Endodermal cell (in vitro differentiated cells): ENCODE measurements at regions not wholly inside any gene's neighbourhood (a gene's known extent, or its start where the extent isn't known, plus 50 kb on each side); places are given as distances from the start of the nearest gene placed in this dataset.

Experiments used
- DNase-seq: peaks from one replicate; pipeline ENCODE4 v3.0.0-alpha.2; 2017
- H3K27ac ChIP-seq: 2 replicates; pipeline ENCODE4 v1.5.1; 2013; ENCODE audit warnings: mild to moderate bottlenecking, low read depth, low read length, moderate library complexity
- H3K27me3 ChIP-seq: 2 replicates; pipeline ENCODE4 v1.6.1; 2013; ENCODE audit warnings: mild to moderate bottlenecking, low read length, moderate library complexity; ENCODE audit not compliant: insufficient read depth, control insufficient read depth, poor library complexity, severe bottlenecking
- H3K36me3 ChIP-seq: 2 replicates; pipeline ENCODE4 v1.7.0; 2013; ENCODE audit warnings: mild to moderate bottlenecking, low read length, moderate library complexity; ENCODE audit not compliant: control insufficient read depth, insufficient read depth
- H3K4me1 ChIP-seq: one replicate; pipeline ENCODE4 v1.7.0; 2013; ENCODE audit warnings: low read length; ENCODE audit not compliant: control insufficient read depth, insufficient read depth
- H3K4me3 ChIP-seq: 2 replicates; pipeline ENCODE4 v1.5.1; 2013; ENCODE audit warnings: mild to moderate bottlenecking, low read length, moderate library complexity
- H3K9ac ChIP-seq: 2 replicates; pipeline ENCODE4 v1.6.1; 2013; ENCODE audit warnings: mild to moderate bottlenecking, low read length, moderate library complexity; ENCODE audit not compliant: poor library complexity, severe bottlenecking; ENCODE audit errors: extremely low read depth
- H3K9me3 ChIP-seq: 2 replicates; pipeline ENCODE4 v1.6.1; 2013; ENCODE audit warnings: mild to moderate bottlenecking, low read length, moderate library complexity; ENCODE audit not compliant: control insufficient read depth
- H3K27ac Mint-ChIP-seq: 2 replicates; pipeline ENCODE4 v1.8.0; 2020; ENCODE audit warnings: mixed read lengths
- H3K27me3 Mint-ChIP-seq: 2 replicates; pipeline ENCODE4 v1.8.0; 2021; ENCODE audit warnings: mild to moderate bottlenecking, mixed read lengths; ENCODE audit not compliant: insufficient read depth
- H3K36me3 Mint-ChIP-seq: 2 replicates; pipeline ENCODE4 v1.8.0; 2020; ENCODE audit warnings: low read depth, mixed read lengths
- H3K4me1 Mint-ChIP-seq: 2 replicates; pipeline ENCODE4 v1.8.0; 2020; ENCODE audit warnings: mixed read lengths
- H3K4me3 Mint-ChIP-seq: 2 replicates; pipeline ENCODE4 v1.8.0; 2020; ENCODE audit warnings: mild to moderate bottlenecking, moderate library complexity, mixed read lengths
- H3K9me3 Mint-ChIP-seq: 2 replicates; pipeline ENCODE4 v1.8.0; 2020; ENCODE audit warnings: mild to moderate bottlenecking, mixed read lengths
- CTCF ChIP-seq: fragments of 200-600 bp; sonication (generic); conservative IDR thresholded peaks from 2 replicates; pipeline ENCODE4 v1.5.0; 2021; ENCODE audit warnings: antibody characterized with exemption, mild to moderate bottlenecking
- WGBS, 2 experiments: methylation state at CpG; one replicate each; pipeline versions ENCODE4 v1.1.5 to v1.1.7; 2013; ENCODE audit warnings: missing lambda C conversion rate in 2 of 2, mixed read lengths in 1 of 2; ENCODE audit not compliant: insufficient coverage in 1 of 2, insufficient read length in 1 of 2; 5-methylcytosine and 5-hydroxymethylcytosine counted together

- Histone ChIP-seq H3K4me3 (no peak overlapping the region), H3K9ac (no peak overlapping the region), H3K4me1 (no peaks in the 10 kb centered on the region), H3K36me3 (no peaks in the 10 kb centered on the region), H3K27me3 (no peaks in the 10 kb centered on the region), H3K27ac (no peak overlapping the region), H3K9me3 (peaks cover 4% of the 10 kb centered on the region)
- Mint-ChIP-seq H3K36me3 (no peaks in the 10 kb centered on the region), H3K4me1 (no peaks in the 10 kb centered on the region), H3K27ac (no peak overlapping the region), H3K9me3 (peaks cover 12% of the 10 kb centered on the region), H3K4me3 (no peak overlapping the region), H3K27me3 (no peaks in the 10 kb centered on the region)
- no peak for DNase-seq
- TF ChIP-seq CTCF = no peak
These were observed 124.9 kb downstream of the ATP23 start for GRCh38 chr12:58066296-58066695.

- DNase-seq = no peak
- no peak overlapping the region for H3K4me3 ChIP-seq
- Mint-ChIP-seq H3K9me3 (peaks cover 6% of the 10 kb centered on the region), H3K4me3 (no peak overlapping the region), H3K4me1 (no peaks in the 10 kb centered on the region), H3K36me3 (no peaks in the 10 kb centered on the region), H3K27me3 (no peaks in the 10 kb centered on the region), H3K27ac (no peak overlapping the region)
- H3K9me3 ChIP-seq = peaks cover 4% of the 10 kb centered on the region
- no peak overlapping the region for H3K27ac ChIP-seq
- no peak for TF ChIP-seq CTCF
- no peaks in the 10 kb centered on the region for H3K27me3 ChIP-seq
- H3K36me3 ChIP-seq = no peaks in the 10 kb centered on the region
- H3K9ac ChIP-seq = no peak overlapping the region
- H3K4me1 ChIP-seq = no peaks in the 10 kb centered on the region
- 47 to 60% methylated on average over 1 of the region's 1 CpG for WGBS, 2 experiments
These were observed 126.4 kb downstream of the ATP23 start for GRCh38 chr12:58067610-58068387.

- H3K27me3 Mint-ChIP-seq = no peaks in the 10 kb centered on the region
- H3K9me3 Mint-ChIP-seq = peaks cover 11% of the 10 kb centered on the region
- H3K27ac Mint-ChIP-seq = no peak overlapping the region
- TF ChIP-seq CTCF = no peak
- H3K4me3 Mint-ChIP-seq = no peak overlapping the region
- no peak overlapping the region for H3K27ac ChIP-seq
- no peaks in the 10 kb centered on the region for H3K36me3 ChIP-seq
- H3K9me3 ChIP-seq = peaks cover 4% of the 10 kb centered on the region
- no peak overlapping the region for H3K4me3 ChIP-seq
- no peaks in the 10 kb centered on the region for H3K36me3 Mint-ChIP-seq
- no peak overlapping the region for H3K9ac ChIP-seq
- H3K4me1 Mint-ChIP-seq = no peaks in the 10 kb centered on the region
- DNase-seq = no peak
- H3K4me1 ChIP-seq = no peaks in the 10 kb centered on the region
- no peaks in the 10 kb centered on the region for H3K27me3 ChIP-seq
These were observed 127.3 kb downstream of the ATP23 start for GRCh38 chr12:58068706-58069105.
